HepG2 (cell line): ENCODE measurements at regions not wholly inside any gene's neighbourhood (a gene's known extent, or its start where the extent isn't known, plus 50 kb on each side); places are given as distances from the start of the nearest gene placed in this dataset.
A peak's percentile ranks its signal among the peaks of the same experiment; 100 is the strongest.

Experiments
- ATAC-seq: fragments of 200-7000 bp; cut with Tn5 transposase; 3 replicates; pipeline ENCODE4 v1.9.1; 2020; ENCODE audit warnings: mild to moderate bottlenecking, moderate library complexity
- BruUV-seq: library from RNA; stranded (reverse); fragments of 400-500 nt; replicated peaks from 2 replicates; lab custom pipeline; 2021; lab: Mats Ljungman, UMichigan
- CTCF ChIA-PET: fragments of 300-600 bp; formaldehyde crosslinking; extraction: SDS; loops from one replicate; lab custom pipeline; 2021; ENCODE audit warnings: low total read pairs, inconsistent platforms, low intra/inter-chr PET ratio; lab: Yijun Ruan, JAX
- POLR2A ChIA-PET: fragments of 350-600 bp; sonication (Branson Sonifier 250); formaldehyde crosslinking; loops from one replicate; lab custom pipeline; 2020; ENCODE audit warnings: antibody characterized with exemption, inconsistent platforms; lab: Yijun Ruan, JAX
- DNase-seq: peaks from one replicate; pipeline ENCODE4 v3.0.0-alpha.2; 2015; ENCODE audit warnings: low spot score
- FAIRE-seq: peaks from 3 replicates; lab custom pipeline; 2011; peaks lifted over from hg19 to GRCh38; lab: Jason Lieb, UNC
- H2AFZ ChIP-seq: one replicate; pipeline ENCODE4 v1.6.1; 2011; ENCODE audit warnings: low read length, inconsistent platforms
- H3K27ac ChIP-seq: fragments of 300-600 bp; 3 replicates; pipeline ENCODE4 v1.8.0; 2011; ENCODE audit warnings: mixed run types, mild to moderate bottlenecking, mixed read lengths, low read length, inconsistent platforms; ENCODE audit not compliant: insufficient read depth; ENCODE audit errors: extremely low read length
- H3K27me3 ChIP-seq, 2 experiments: fragments of 200-600 bp in 1 of 2; 2 replicates in 1 of 2; 3 replicates in 1 of 2; pipeline versions ENCODE4 v1.6.0 to v1.8.0; 2011; ENCODE audit warnings: low read length in 2 of 2, mild to moderate bottlenecking in 2 of 2, moderate library complexity in 2 of 2, inconsistent platforms in 1 of 2; ENCODE audit not compliant: insufficient read depth in 2 of 2, control insufficient read depth in 1 of 2
- H3K36me3 ChIP-seq, 2 experiments: fragments of 200-600 bp in 1 of 2; replicated peaks in 1 of 2; 2 replicates in 1 of 2; 3 replicates in 1 of 2; pipeline versions ENCODE4 v1.5.1 to v1.8.0; 2011; ENCODE audit warnings: low read length in 2 of 2, inconsistent platforms in 1 of 2; ENCODE audit not compliant: insufficient read depth in 2 of 2, control insufficient read depth in 1 of 2
- H3K4me1 ChIP-seq: 2 replicates; pipeline ENCODE4 v1.5.1; 2012; ENCODE audit warnings: low read length, inconsistent platforms; ENCODE audit not compliant: insufficient read depth
- H3K4me2 ChIP-seq: 2 replicates; pipeline ENCODE4 v1.6.0; 2011; ENCODE audit warnings: low read depth, low read length, inconsistent platforms
- H3K4me3 ChIP-seq, 3 experiments: fragments of 200-600 bp in 1 of 3; sonication (generic), shearing (Covaris generic) in 1 of 3; replicated peaks in 1 of 3; 2 replicates each; pipeline ENCODE4 v1.5.1; 2011 to 2016; ENCODE audit warnings: low read length in 3 of 3, inconsistent platforms in 2 of 3, low read depth in 2 of 3, mild to moderate bottlenecking in 2 of 3, control low read depth in 1 of 3, mixed read lengths in 1 of 3; ENCODE audit not compliant: insufficient read depth in 1 of 3
- H3K79me2 ChIP-seq: one replicate; pipeline ENCODE4 v1.6.1; 2011; ENCODE audit warnings: low read length, inconsistent platforms; ENCODE audit not compliant: insufficient read depth
- H3K9ac ChIP-seq: 2 replicates; pipeline ENCODE4 v1.6.0; 2011; ENCODE audit warnings: mild to moderate bottlenecking, low read depth, low read length, inconsistent platforms; ENCODE audit not compliant: insufficient read depth
- H3K9me3 ChIP-seq: 2 replicates; pipeline ENCODE4 v1.5.1; 2012; ENCODE audit warnings: mild to moderate bottlenecking, low read length
- H4K20me1 ChIP-seq: 2 replicates; pipeline ENCODE4 v1.6.0; 2011; ENCODE audit warnings: inconsistent platforms, mild to moderate bottlenecking, low read length, moderate library complexity; ENCODE audit not compliant: insufficient read depth
- CSRNP1 ChIP-seq: sonication (generic); formaldehyde crosslinking; IDR thresholded peaks from 2 replicates; pipeline ENCODE4 v1.8.1; 2023; ENCODE audit warnings: mild to moderate bottlenecking, missing genetic modification reagents
- E2F1 ChIP-seq: sonication (generic); formaldehyde crosslinking; IDR thresholded peaks from 2 replicates; pipeline ENCODE4 v1.5.0; 2020; ENCODE audit warnings: missing genetic modification reagents
- GATA4 ChIP-seq: sonication (generic); IDR thresholded peaks from 2 replicates; pipeline ENCODE4 v1.6.1; 2016; ENCODE audit warnings: antibody characterized with exemption, low read depth, borderline replicate concordance
- HNF1B ChIP-seq: sonication (generic); formaldehyde crosslinking; IDR thresholded peaks from 2 replicates; pipeline ENCODE4 v1.5.1; 2020; ENCODE audit warnings: mild to moderate bottlenecking, moderate library complexity, missing genetic modification reagents
- MAF1 ChIP-seq: sonication (generic); formaldehyde crosslinking; IDR thresholded peaks from 2 replicates; pipeline ENCODE4 v1.5.0; 2020; ENCODE audit warnings: missing genetic modification reagents, borderline replicate concordance
- PHB2 ChIP-seq: fragments of 450-650 bp; IDR thresholded peaks from 2 replicates; pipeline ENCODE4 v1.6.1; 2018; ENCODE audit not compliant: partially characterized antibody
- PHF5A ChIP-seq: IDR thresholded peaks from one replicate; pipeline ENCODE4 v1.6.1; 2018; ENCODE audit warnings: low read depth, missing genetic modification reagents; ENCODE audit not compliant: unreplicated experiment
- THYN1 ChIP-seq: sonication (generic); formaldehyde crosslinking; IDR thresholded peaks from 2 replicates; pipeline ENCODE4 v1.8.1; 2023; ENCODE audit warnings: low read depth, mild to moderate bottlenecking, moderate library complexity, missing genetic modification reagents, borderline replicate concordance
- ZNF446 ChIP-seq: sonication (generic); formaldehyde crosslinking; IDR thresholded peaks from 2 replicates; pipeline ENCODE4 v1.5.0; 2020; ENCODE audit warnings: mild to moderate bottlenecking, missing genetic modification reagents
- ZNF703 ChIP-seq: sonication (generic); formaldehyde crosslinking; IDR thresholded peaks from 2 replicates; pipeline ENCODE4 v1.5.1; 2020; ENCODE audit warnings: missing genetic modification reagents, mild to moderate bottlenecking, moderate library complexity, borderline replicate concordance
- WGBS: methylation state at CpG from one replicate; pipeline ENCODE4 v1.1.6; 2017; ENCODE audit warnings: low lambda C conversion rate; 5-methylcytosine and 5-hydroxymethylcytosine counted together
- in situ Hi-C: cut with HindIII; loops from 2 replicates; pipeline ENCODE4 v1.10.0; 2017; ENCODE audit warnings: low pct_unique_long_range_greater_than_20kb; ENCODE audit not compliant: extremely low pct_ligation_motif_present
- intact Hi-C: fragments of 100-400 bp; cut with micrococcal nuclease; formaldehyde crosslinking; loops from one replicate; pipeline ENCODE4 v1.10.0; 2022; ENCODE audit not compliant: unreplicated experiment
- TF ChIP-seq, protein P1 (sequence below): sonication (generic); formaldehyde crosslinking; IDR thresholded peaks from 2 replicates; pipeline ENCODE4 v1.4.0; 2020; ENCODE audit warnings: missing genetic modification reagents

DNA sequence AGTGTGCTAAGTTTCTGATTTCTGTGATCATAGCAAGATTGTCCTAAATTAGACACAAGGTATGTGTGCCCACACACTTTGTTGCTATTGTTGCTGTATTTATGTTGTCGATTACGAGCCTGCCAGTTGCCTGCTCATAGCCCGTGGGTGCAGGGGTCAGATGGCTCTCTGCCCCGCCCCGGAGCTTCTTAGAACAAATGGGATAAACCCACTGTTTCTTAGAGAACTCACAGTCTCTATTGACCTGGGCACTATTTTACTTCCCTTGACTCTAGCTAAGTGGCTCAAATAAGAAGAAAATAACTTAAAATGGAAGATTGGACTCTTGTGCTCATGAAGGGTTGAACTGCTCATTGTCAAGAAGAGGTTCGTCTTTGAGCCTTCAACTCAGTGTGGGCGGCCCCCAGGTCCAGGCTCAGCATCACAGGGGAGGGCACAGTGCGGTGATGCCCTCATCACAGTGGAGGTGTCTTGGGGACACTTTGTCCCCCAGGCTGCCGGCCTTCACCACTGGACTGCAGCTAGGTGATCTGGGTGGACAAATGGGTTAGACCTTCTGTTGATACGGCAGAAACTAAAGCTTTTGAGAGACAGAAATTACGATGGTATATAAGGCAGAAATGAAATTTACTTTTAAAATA lies 155.5 kb downstream of the TENT4A start:
- in situ Hi-C loops (no loop called here), intact Hi-C loops (no loop called here)
- Histone ChIP-seq H3K4me3 (no peak overlapping the region), H3K27ac (no peak overlapping the region), H3K9ac (no peak overlapping the region), H3K79me2 (no peaks in the 10 kb centered on the region), H4K20me1 (no peaks in the 10 kb centered on the region), H3K4me2 (peak overlapping the region; percentile 29; the same call in 1 of the 2 replicates), H2AFZ (no peak overlapping the region), H3K4me1 (peaks cover 25% of the 10 kb centered on the region), H3K27me3 (peaks cover 0 to 13% of the 10 kb centered on the region in 2 experiments; a peak in 1 of 5 replicates), H3K9me3 (no peaks in the 10 kb centered on the region), H3K36me3 (no peaks in the 10 kb centered on the region)
- DNase-seq = no peak
- ChIA-PET POLR2A (no interaction called here), CTCF (no interaction called here)
- BruUV-seq = no TSS peak
- WGBS = 77% methylated on average over 11 of the region's 11 CpGs
- ATAC-seq = no peak
- TF ChIP-seq, protein P1, sequence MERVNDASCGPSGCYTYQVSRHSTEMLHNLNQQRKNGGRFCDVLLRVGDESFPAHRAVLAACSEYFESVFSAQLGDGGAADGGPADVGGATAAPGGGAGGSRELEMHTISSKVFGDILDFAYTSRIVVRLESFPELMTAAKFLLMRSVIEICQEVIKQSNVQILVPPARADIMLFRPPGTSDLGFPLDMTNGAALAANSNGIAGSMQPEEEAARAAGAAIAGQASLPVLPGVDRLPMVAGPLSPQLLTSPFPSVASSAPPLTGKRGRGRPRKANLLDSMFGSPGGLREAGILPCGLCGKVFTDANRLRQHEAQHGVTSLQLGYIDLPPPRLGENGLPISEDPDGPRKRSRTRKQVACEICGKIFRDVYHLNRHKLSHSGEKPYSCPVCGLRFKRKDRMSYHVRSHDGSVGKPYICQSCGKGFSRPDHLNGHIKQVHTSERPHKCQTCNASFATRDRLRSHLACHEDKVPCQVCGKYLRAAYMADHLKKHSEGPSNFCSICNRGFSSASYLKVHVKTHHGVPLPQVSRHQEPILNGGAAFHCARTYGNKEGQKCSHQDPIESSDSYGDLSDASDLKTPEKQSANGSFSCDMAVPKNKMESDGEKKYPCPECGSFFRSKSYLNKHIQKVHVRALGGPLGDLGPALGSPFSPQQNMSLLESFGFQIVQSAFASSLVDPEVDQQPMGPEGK = 0 out of 2 replicates have a peak, but pooled peaks have one; percentile 7
- TF ChIP-seq PHF5A (CRISPR knock-in tag) = no peak
- FAIRE-seq = no peak

DNA sequence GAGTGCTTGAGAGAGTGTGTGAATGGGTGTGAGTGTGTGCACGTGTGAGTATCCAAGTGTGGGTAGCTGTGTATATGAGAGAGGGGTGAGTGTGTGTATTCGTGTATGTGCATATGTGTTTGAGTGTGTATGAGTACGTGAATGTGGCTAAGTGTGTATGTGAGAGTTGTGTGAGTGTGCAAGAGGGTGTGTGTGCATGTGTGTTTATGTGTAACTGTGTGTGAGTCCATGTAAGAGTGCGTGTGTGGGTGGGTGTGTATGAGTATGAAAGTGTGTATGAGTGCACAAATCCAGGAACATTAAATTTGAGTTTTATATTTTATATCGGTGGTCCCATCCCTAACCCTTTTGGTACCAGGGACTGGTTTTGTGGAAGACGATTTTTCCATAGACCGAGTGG lies 156.4 kb downstream of the TENT4A start:
- ChIA-PET POLR2A (no interaction called here), CTCF (no interaction called here)
- no peak for DNase-seq
- H3K27me3 ChIP-seq = peaks cover 0 to 10% of the 10 kb centered on the region in 2 experiments; a peak in 1 of 5 replicates
- no peak for ATAC-seq
- no peak for TF ChIP-seq HNF1B (CRISPR knock-in tag)
- no peak for TF ChIP-seq CSRNP1 (CRISPR knock-in tag)
- no peak for TF ChIP-seq E2F1
- no peak for TF ChIP-seq MAF1 (CRISPR knock-in tag)
- TF ChIP-seq GATA4 = no peak
- no peak for TF ChIP-seq ZNF703 (CRISPR knock-in tag)
- TF ChIP-seq THYN1 (CRISPR knock-in tag) = no peak
- TF ChIP-seq PHB2 = no peak
- no peak for TF ChIP-seq ZNF446
- intact Hi-C loops (no loop called here), in situ Hi-C loops (no loop called here)
- H3K36me3 ChIP-seq = no peaks in the 10 kb centered on the region
- H3K9ac ChIP-seq = no peak overlapping the region
- no peak for FAIRE-seq
- no TSS peak for BruUV-seq
- no peaks in the 10 kb centered on the region for H3K9me3 ChIP-seq
- no peak overlapping the region for H3K4me3 ChIP-seq
- no peak overlapping the region for H2AFZ ChIP-seq
- no peaks in the 10 kb centered on the region for H4K20me1 ChIP-seq
- peaks cover 32% of the 10 kb centered on the region for H3K4me1 ChIP-seq
- H3K79me2 ChIP-seq = no peaks in the 10 kb centered on the region
- H3K4me2 ChIP-seq = no peak overlapping the region
- WGBS = 57% methylated on average over 7 of the region's 7 CpGs
- no peak overlapping the region for H3K27ac ChIP-seq
